GM21576 (cell line): ENCODE measurements at regions not wholly inside any gene's neighbourhood (a gene's known extent, or its start where the extent isn't known, plus 50 kb on each side); places are given as distances from the start of the nearest gene placed in this dataset.

ENCODE experiments used
- ATAC-seq: cut with Tn5 transposase; IDR thresholded peaks from one replicate; pipeline ENCODE4 v1.9.1; 2021; ENCODE audit warnings: mild to moderate bottlenecking, moderate library complexity; ENCODE audit not compliant: unreplicated experiment

DNA sequence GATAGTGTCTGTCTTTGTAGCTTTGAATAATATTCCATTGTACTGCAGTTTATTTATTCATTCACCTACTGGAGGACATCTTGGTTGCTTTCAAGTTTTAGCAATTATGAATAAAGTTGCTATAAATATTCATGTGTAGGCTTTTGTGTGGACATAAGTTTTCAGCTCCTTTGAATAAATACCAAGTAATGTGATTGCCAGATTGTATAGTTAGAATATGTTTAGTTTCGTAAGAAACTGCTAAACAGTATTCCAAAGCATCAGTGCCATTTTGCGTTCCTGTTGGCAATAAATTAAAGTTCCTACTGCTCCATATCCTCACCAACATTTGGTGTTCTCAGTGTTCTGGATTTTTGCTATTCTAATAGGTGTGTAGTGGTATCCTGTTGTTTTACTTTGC is 311.7 kb upstream of the FMN2 start:
- ATAC-seq, result no peak

DNA sequence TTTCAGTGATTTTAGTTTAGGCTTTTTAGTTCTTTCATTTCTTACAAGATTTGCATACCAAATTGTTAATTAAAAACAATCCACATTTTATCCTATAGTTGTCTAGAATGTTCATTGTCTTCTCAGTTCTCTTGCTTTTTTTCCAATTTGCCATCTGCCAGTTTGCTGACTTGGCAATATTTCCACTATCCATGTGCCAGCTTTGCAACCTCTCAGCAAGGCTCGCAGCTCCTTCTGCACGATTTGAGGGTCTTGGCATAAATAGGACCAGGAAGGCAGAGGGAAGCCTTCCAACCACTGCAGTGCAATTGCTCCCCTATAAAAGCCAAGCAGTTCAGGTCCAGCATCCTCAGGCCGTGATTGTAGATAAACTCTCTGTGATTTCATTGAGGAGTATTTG is 306.8 kb upstream of the FMN2 start:
- no peak for ATAC-seq

DNA sequence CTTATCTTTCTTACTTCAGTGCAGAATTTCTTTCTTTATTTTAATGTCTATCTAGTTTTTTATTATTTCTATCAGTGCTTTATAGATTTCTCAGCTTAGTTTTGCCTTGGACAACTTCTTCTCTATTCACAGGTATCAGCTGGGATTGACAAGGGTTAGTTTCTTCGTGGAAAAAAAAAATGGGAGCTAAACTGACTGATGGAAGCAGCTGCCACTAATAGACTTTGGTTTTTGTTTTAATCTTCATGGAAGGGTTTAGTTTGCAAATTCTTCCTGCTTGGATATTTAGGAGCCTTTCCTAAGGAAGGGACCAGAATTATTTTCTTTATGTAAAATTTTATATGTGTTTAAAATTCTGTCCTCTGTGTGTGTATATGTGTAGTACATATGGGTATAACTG is 306.1 kb upstream of the FMN2 start:
- no peak for ATAC-seq

DNA sequence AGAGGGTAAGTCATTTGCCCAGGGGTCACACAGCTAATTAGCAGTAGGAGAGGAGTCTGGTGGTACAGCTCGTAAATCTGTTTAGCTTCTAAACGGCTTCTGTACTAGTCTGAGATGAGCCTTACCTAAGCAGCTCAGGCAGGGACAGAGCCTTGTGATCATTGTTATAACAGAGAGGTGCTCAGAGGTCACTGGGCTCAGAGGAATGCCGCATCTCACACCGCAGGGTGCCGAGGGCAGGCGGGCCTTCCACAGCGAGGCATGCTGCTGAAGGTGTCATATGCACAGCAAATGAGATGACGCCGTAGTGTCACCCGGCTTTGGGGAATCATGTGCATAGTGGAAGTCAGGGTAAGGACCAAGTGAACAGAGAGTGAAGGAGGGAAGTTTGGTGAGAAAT is 305.2 kb upstream of the FMN2 start:
- ATAC-seq, result no peak

DNA sequence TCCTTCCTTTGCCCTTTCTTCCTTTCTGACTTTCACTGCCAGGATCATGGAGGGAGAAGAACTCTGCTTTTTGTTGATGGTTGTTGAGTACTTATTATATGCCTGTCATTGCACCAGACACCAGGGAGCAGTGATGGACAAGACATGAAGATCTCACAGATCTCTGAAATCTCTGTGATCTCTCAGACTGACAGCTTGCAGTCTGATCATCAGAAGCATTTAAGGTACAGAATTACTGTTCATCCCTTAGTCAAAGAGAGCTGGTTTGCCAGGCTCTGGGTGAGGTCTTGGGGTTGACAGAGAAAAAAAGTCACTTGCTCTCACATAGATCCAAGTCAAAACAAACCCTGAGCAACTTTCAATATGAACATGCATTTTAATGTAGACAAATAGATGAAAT is 299.5 kb upstream of the FMN2 start:
- ATAC-seq, result no peak

DNA sequence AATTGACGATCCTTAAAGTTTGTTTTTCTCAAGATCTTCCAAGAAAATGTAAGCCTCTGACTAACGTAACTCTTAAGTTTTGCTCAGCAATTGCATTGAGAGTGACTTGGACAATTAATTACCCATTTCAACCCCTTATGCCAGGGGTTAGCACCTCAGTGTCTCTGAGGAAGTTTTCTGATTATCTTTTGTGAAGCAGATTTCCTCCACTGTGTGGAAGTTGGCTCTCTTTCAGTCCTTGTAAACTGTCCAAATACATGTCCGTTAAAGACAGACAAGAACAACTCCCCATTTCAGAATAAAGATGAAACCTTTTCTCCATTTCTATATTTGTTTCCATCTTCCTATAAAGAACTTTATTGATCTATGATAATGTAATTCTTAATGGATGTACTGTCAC is 296.4 kb upstream of the FMN2 start:
- ATAC-seq, result no peak

DNA sequence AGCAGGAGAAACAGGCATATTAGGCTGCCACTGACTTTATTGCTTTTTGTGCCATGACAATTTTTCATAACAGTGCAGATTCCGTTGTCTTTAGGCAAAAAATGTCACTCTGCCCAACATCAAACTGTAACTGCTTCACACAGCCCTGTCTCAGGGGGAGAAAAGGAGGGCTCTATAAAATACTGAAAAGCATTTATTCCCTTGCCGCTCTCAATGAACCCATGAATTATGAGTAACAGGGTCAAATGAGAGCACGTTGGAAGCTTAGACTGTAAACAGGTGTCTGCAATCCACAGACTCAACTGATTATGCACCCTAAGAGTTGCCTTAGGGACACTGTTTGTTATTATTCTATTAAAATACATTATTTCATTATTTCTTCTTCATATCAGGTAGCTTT is 292.1 kb upstream of the FMN2 start:
- no peak for ATAC-seq

DNA sequence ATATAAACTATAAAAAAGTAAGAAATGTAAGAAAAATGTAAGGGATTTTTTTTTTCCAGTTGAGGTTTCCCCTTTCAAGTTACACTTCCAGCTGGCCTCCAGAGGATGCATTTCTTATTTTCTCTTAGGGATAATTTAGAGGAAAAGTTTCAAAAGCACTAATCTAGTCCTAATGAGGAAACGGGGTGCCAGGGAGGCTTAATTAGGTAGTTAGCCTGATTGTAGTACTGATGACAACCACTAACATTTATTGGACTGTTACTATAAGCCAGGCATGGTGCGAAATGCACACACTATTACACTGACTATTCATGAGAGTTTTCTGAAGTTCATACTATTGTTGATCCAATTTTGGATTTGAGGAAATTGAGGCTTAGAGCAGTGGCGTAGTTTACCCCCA is 290.8 kb upstream of the FMN2 start:
- ATAC-seq, result no peak

DNA sequence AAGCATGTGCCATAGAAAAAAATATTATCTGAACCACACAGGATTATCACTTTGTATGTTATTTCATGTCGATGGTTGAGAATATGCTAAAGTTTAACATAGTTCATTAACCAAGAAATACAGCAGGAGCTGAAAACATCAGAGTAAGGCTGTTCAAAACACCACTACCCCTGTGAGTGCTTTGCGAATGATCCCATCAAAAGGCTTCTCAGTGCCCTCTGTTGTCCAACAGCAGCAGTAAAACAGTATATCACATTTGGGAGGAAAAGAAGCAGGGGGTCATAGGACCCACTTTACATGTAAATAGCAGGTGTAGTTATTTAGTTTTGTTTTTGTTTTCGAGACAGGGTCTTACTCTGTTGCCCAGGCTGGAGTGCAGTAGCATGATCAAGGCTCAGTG is 289.4 kb upstream of the FMN2 start:
- no peak for ATAC-seq

DNA sequence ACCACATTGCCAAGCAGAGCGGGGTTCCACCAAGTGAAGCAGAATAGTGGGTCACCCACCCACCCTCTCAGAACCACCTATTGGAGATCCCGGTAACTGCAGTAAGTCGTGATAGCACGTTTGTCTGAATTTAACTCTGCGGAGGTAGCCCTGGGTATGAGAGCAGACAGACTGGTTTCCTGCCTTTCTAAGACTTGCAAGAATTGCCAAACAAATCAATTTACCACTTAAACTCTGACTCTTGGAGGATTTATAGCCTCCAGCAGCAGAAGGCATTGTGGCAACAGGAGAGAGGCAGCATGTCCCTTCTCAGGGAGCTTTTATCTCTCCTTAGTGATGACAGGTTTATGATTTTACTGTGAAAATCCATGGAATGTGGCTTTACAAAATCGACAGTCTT is 287.9 kb upstream of the FMN2 start:
- ATAC-seq, result no peak

DNA sequence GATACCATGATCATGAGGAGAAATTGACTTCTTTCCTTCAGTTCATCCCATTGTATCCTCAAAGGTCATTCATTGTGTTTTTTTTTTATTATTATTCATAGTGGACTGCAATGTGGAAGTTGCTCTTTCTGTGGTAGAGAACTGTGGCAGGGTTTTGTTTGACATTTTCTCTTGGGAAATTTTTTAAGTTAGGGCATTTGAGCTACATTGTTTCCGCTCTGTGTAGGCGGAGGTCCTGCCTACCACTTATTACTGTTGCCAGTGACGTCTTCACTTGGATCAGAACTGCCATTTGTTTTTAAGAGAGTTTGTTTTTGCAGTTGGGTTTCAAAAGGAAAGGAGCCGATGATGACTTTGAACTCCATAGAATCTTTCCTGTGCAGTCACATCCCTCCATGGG is 287.4 kb upstream of the FMN2 start:
- no peak for ATAC-seq

DNA sequence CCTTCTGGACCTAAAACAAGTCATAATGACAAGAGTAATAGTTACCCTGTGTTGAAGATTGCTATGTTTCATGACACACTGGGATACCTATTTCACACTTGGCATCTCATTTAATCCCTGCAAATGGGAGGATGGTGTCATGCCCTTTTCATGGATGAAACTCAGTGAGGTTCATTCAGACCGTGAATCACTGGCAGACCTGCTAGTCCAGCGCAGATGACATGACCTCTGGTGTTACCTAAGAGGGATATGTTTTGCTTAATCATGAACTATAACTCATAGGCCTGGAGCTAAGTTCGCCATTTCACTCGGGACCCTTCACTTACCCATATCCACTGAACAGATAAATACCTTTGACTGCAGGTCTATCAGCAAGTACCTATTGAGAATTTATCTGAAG is 286.6 kb upstream of the FMN2 start:
- ATAC-seq, result no peak

DNA sequence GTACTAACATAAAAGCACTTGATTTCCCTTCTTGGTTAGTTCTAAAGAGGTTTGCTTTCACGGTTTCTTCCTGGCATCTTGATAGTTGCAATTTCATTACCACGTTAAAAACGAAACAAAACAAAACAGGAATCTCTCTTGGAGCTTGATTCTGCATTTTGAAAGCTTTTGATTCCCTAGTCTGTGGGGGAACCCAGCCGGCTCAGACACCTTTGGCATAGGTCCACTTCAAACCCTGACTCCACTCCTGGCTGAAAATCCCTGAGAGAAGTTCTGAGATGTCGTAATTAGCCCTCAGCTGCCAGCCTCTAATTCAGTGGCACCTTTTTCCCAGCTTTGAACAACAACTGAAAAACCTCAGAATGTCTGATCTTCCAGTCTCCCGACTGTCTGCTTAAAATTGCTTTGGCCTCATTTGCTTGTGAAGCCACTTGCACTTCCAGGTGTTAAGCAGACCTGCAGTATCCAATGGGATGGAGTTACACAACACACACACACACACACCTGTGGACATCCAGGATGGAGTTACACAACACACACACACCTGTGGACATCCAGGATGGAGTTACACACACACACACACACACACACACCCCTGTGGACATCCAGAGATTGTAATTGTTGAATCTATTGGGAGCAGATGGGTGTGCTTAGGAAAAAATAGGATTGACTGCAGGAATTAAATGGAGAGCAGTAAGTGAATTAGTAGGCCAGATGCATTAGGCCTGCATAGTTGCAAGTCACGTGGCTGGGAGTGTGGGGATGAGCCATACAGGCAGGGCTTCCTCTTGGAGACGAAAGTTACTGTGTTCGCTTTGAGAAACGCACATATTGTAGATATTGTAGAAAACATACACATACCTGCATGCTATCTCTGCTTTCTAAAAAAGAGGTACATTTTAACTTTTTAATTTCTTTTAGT is 285.6 kb upstream of the FMN2 start:
- ATAC-seq, result no peak

DNA sequence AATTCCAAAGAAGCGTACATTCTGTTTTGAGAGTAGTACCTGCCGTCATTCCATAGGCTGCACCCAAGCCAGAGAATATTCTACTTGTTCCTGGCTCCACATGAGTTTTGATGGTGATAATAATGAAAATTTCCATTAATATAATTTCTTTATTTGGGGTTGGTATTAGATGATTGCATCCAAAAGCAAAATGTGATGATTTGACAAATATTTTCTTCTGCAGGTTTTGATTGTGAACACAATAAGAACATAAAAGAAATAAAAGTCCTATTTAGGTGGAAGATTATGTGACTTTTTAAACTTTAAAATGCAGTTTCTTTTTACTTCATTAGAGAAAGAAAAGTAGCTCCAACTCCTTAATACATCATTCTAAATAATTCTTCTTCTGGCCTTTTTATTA is 284.8 kb upstream of the FMN2 start:
- ATAC-seq, result no peak

DNA sequence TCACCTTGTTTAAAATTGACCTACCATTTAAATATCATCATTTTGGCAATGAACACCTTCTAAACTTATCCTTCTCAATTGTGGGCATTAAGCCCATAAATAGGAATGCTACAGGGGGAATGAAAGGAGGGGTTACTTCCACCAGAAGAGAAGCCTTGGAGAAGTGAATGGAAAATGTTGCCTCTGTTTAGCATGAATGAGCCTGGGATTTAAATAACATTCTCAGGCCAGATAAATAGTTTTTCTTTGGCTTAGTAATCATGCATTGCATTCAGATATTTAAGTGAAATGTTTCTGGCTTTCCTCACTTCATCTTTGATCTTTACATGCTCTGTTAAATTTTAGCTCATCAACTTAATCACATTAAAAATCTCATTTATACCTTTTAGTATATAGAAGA is 284.3 kb upstream of the FMN2 start:
- no peak for ATAC-seq

DNA sequence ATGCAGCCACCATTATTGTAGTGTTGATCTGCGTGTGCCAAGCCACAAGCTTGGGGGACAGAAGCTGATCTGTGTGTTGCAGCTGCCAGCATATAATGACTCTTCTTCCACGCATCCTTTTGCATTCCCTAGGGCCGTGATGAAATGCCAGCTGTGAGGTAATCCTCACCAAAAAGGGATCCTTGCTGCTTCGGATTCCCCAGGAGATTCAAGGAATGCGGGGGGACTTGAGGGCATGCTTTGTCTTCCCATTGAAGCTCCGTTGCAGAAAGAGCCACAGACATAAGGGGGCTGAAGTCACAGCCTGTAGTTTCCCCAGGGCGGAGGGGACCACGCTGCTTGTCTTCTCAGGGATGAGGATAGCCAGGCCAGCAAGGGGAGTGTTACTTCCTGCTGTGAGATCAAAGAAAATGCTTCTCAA is 281.6 kb upstream of the FMN2 start:
- ATAC-seq, result no peak

DNA sequence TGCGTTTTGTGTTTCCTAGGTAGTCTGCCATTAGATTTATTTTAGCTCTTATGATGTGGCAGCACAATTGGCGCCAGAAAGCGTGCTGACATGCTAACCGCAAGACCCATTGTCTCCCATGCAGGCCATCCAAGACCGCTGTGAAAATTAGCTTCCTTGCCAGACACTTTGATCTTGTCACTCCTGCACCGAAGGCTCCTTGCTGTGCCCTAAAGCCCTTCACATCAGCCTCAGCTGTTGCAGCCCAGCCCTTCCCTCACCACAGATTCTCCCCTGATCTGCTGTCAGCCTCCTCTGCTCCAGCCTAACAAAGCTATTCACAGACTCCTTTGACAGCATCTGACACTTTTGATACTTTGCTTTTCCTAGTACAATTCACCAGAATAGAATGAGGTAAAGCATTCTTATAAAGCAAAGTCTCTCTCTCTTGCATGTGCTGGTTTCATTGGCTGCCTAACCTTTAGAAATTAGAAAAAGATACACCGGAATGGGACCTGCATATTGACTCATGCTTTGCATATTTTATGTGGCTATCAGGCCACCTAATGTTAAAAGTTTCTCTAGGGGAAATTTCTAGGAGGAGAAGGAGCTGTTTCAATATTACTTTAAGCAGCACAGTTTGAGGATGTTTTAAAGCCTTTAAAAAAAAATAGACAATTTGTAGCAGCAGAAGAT is 280.3 kb upstream of the FMN2 start:
- ATAC-seq, result no peak

DNA sequence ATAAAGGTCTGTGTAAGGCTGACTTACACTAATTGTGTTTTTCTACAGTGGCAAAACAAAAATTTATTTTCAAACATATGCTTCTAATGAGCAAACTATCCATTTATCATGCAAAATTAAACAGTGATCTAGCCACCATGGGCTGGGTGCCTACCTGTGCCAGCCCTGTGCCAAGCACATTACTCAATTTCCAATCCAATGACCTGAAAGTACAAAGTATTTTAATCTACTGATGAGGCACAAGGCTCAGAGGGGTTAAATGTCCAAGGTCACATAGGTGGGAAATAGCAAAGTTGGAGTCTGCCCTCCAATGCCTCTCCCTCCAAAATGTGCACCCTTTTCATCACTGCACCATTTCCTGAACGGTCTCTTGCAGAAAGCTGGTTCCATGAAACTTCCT is 279.1 kb upstream of the FMN2 start:
- no peak for ATAC-seq

DNA sequence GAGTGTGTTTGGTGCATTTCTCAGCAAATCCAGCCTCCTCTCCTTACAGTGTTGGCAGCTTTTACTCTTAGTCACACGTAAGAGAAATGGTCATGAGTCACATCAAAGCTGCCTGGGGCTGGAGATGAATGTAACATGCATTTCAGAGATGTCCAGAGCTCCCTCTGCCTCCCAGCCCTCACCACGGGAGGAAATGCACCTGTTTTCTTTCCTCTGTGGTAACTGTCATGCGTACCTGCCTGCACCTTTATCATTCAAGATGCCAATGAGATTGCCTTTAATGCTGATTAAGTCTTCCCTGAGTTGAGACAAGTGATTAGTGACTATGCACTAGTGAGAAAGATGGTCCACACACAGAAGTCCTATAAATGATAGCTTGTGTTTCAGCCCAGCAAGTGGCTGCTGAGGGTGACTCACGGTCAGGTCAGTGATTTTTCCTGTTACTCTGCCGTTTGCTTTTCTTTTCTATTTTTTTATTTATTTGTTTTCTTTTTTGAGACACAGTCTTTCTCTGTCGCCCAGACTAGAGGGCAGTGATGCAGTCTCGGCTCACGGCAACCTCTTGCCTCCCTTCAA is 277.3 kb upstream of the FMN2 start:
- no peak for ATAC-seq

DNA sequence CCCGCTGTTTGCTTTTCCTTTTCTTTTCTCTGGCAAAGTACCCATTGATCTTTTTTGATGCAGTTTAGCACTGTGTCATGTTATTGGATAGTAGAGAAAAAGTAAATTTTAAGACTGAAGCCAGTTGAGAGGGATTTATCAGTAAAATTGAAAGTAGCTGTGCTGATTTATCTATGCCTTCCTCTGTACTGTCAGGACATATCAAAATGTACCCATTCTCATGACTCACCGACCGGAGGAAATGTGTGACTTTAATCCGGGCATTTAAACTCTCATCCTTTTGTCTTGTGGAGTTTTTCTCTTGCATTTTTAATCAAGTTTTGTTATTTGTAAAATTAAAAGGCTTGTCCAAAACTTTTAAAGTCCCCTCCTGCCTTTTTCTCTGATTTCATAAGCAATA is 276.6 kb upstream of the FMN2 start:
- ATAC-seq, result no peak

DNA sequence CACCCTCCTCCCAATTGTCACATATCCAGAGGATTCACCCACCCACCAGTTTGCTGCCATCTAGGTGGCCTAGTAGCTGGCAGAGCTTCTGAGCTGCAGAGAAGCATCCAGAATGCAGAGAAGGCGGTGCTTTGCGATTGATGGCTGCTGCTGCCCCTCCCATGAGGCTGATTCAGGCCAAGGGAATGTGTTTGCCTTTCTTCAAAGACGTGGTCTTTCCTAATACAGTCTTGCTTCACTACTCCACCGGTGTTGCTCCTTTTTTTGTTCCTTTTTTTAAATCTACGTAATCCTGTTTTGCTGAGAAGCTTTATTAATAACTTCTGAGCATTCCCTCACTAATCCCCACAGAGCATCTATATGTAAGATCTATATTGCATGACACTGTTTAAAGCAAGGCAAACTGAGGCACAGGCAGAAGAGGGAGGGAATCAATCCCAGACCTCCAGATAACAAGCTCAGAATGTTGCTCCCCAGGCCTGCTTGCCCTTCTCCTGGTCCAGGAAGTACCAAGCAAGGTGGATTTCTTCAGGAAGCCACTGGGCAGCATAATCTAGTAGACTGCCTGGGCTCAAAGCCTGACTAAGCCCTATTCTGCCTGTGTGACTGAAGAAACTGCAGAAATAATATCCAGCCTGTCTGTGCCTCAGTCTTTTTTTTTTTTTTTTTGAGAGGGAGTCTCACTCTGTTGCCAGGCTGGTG is 275.5 kb upstream of the FMN2 start:
- no peak for ATAC-seq

DNA sequence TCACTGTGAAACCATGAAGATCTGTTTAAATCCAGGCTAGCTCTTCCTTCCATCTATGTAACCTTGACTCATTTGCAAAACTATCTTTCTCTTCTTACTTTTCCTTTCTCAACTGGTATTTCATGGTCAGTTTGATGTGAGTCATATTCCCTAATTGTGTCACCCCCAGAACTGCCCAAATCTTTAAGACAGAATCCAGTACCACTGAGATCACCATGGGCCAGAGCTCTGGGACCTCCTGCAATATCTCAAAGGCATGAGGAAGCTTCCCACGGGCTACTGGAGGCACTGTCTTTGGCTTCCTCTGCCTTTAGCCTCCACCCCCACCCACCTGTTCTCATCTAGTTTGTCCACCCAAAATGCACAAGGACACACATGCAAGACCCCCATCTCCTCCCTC is 274.4 kb upstream of the FMN2 start:
- no peak for ATAC-seq
